Fibroblast of skin of right biceps (primary cell): ENCODE measurements at regions not wholly inside any gene's neighbourhood (a gene's known extent, or its start where the extent isn't known, plus 50 kb on each side); places are given as distances from the start of the nearest gene placed in this dataset.
"Not testable (repeated sequence)": the region's sequence is repeated elsewhere in the genome, so short reads cannot be mapped to it uniquely, and the experiment has no call there.

Experiments
- DNase-seq: peaks from one replicate; pipeline ENCODE4 v3.0.0-alpha.2; 2013

DNA sequence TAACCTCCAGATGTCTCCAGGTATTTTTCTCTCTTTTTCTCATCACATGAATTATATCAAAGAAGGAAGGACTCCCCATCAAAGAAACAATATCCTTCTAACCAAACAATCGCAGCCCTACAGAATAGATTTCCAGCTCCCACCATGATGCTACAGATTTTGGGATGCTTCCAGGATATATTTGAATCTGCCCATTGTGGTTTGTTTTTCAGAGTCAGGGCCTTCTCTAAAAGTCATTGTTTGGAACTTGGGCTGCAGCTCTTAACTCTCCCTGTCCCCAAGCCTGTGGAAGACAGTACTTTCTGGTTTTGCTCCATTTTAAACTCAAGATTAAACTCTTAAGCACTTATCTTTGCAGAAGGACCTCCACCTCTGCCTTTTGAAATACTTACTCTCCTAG lies 223.2 kb downstream of the PMAIP1 start:
- DNase-seq, result no peak

- no peak for DNase-seq
These were observed 222.5 kb downstream of the PMAIP1 start for GRCh38 chr18:60122339-60122738.

DNA sequence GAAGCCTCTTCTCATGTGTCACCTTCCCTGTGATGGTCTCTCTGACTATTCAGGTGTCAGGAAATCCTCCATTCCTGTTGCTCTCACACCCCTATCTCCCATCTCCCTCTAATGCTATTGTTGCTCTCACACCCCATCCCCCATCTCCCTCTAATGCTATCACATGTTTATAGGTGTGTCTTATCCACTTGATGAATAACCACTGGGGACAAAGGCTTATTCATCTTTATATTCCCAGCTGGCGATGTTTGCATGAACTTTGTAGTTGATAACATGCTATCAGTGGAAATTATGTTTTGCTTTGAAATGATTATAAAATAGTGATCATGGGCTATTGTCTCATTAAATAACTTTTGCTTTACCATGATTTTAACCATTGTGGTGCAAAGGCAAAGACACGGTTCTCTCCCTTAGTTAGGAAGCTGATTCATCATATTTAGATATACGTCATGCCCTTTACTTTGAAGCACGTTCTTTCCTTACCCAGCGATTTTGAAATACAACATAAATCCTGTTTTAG lies 220.5 kb downstream of the PMAIP1 start:
- no peak for DNase-seq

- DNase-seq, result no peak
These were observed 217.5 kb downstream of the PMAIP1 start for GRCh38 chr18:60117321-60117720.

DNA sequence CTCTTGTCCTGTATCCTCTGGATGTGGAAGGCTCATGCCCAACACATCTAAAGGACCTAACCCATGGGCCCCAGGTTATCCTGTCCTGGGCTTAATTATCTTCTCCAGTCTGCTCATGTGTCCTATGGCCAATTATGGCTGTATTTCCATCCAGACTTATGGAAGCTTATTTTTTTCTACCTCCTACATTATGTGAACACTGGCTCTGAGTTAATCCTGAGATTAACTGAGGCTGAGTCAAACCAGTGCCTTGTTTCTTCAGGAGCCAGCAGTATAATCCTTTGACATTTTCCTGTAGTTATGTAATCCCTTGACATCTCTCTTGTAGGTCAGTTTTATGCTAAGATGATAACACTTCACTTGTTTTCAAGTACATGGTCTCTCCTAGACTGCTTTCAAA lies 213.6 kb downstream of the PMAIP1 start:
- DNase-seq, result no peak

GRCh38 chr18:60112369-60112768 lies 212.6 kb downstream of the PMAIP1 start:
- DNase-seq, result no peak

DNA sequence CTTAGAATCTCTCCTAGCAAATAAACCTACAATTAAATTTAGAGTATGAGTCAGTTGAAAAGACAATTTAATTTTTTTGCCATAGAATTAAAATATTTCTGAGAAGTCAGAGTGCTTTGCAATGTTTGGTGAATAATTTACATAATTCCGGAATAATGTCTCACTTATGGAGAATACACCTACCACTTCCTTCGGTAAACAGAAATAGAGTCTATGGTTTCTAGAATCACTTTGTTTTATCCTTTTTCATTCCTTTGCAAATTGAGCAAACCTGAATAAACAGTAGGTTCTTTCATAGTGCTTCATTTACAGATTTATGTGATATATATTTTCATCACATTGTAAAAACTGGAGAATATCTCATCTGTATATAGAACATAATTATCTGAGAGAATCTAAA lies 211.7 kb downstream of the PMAIP1 start:
- DNase-seq, result no peak

DNA sequence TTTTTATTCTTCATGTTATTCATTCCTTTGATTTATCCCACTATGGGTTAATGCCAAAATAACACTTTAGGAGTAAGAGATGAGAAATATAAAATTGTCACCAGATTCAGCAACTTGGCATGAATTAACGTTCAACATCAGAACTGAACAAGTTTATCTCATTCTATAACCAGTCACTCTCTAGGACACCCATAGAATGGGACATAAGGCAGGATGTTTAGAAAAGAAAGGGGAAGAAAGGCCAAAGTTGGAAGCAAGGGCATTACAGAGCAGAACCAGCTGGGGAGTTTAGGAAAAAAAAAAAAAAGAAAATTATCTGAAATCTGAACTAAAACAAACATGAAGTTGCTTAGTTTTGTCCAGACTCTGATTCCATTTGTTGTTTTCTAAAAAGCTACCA lies 211.0 kb downstream of the PMAIP1 start:
- no peak for DNase-seq

DNA sequence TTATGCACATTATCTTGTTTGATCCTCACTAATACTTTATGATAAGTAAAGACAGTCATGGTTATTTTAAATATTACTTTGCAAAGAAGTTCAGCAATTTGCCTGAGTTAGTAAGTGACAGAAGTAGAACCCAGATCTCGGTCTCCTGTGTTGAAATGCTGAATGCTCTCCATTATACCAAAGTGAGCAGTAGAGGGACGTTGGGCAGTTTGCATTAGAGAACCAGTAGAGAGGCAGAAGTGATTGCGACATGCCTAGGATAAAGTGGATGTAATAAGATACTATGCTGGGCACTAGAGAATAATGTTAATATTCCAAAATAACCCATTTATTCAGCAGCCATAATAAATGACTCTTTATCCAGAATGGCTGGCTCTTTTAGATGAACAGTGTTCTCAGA lies 201.0 kb downstream of the PMAIP1 start:
- no peak for DNase-seq

GRCh38 chr18:60099709-60100108 lies 199.9 kb downstream of the PMAIP1 start:
- DNase-seq, result no peak

DNA sequence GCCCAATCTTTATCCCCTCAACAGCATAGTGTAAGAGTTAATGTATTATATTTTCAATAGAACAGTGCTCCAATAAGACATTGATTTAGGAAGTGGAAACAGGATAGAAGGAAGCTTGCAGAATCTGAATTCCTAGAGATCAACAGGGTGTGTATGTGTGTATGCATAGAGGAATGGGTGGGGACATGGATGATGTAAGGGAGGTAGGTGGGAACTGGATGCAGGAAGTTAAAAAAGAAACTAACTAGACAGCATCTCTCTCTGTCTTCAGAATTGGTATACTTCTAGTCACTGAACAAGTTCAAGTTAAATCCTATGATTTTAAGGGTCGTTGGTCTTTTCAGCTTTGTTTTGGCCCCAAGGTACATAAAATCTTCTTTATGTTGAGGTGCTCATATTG lies 196.6 kb downstream of the PMAIP1 start:
- no peak for DNase-seq

GRCh38 chr18:60092073-60092472 lies 192.3 kb downstream of the PMAIP1 start:
- no peak for DNase-seq

DNA sequence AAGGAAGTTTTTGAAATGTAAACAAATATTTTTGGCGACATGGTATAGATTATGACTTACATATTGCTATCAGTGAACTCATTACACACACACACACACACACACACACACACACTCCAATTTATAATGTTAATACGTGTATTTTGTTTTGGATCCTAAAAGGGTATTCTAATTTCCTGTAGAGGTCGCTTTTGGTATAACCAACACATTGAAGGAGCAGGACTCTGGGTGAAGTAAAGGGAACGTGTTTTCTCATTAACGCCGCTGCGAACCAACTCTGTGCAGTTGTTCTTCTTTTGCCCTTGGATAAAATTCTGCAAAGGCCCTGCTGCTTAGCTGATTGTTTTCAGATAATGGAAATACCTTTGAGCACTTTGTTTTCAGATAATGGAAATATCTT lies 190.4 kb downstream of the PMAIP1 start:
- no peak for DNase-seq

DNA sequence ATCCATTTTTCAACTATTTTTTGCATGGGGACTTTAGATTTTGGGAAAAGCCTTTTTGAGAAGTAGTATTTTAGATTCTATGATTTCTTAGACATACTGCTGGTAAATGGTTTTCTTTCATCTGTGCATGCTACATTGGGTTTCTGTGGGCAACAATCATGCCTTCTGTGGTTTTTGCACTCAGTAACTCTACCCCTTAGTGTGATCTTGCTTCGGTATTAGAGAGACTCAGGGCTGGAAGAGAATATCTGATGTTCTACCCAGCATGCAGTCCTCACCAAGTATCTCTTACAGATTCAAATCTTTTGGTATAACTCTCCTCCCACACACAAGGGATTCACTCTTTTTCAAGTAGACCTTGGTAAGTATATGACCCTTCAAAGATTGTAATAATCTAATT lies 183.0 kb downstream of the PMAIP1 start:
- no peak for DNase-seq

- no peak for DNase-seq
These were observed 182.5 kb downstream of the PMAIP1 start for GRCh38 chr18:60082282-60082681.

GRCh38 chr18:60075477-60075876 lies 175.7 kb downstream of the PMAIP1 start:
- no peak for DNase-seq

DNA sequence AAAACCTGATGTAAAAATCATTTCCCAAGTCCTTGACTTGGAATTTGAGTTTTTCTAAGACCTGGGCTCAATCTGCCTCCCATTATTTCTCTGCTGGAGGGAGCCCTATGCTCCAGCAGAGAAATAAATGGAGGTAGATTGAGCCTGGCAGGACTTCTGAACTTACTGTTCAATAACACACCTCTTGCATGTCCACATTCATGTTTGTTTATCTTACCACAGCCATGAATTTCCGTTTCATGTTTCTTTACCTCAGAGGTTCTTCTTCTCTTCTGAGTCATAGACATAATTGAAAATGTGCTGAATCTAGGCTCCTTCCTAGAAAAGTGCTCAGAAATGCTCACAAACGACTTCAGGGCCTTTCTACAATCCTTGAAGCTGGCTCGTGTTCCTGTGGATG lies 170.8 kb downstream of the PMAIP1 start:
- DNase-seq, result peak; percentile 46

DNA sequence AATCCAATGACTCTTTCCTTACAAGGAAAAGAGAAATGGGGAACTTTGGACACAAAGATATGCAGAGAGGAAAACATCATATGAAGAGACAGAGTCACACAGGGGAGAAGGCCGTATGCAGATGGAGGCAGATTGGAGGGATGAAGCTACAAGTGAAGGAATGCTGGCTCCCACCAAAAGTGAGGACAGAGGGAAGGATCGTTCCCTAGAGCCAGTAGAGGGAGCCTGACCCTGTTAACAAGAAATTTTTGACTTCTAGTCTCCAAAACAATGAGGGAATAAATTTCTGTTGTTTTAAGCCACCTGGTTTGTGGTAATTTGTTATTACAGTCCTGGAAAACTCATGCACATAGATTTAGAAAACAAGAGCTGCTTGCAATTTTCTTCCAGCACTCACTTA lies 169.3 kb downstream of the PMAIP1 start:
- DNase-seq, result no peak

- DNase-seq, result no peak
These were observed 167.8 kb downstream of the PMAIP1 start for GRCh38 chr18:60067426-60068210.

GRCh38 chr18:60066219-60066975 lies 166.6 kb downstream of the PMAIP1 start:
- DNase-seq, result no peak

GRCh38 chr18:60064271-60064670 lies 164.5 kb downstream of the PMAIP1 start:
- peak; percentile 60 for DNase-seq

- not testable (repeated sequence) for DNase-seq
These were observed 163.0 kb downstream of the PMAIP1 start for GRCh38 chr18:60062831-60063230.

DNA sequence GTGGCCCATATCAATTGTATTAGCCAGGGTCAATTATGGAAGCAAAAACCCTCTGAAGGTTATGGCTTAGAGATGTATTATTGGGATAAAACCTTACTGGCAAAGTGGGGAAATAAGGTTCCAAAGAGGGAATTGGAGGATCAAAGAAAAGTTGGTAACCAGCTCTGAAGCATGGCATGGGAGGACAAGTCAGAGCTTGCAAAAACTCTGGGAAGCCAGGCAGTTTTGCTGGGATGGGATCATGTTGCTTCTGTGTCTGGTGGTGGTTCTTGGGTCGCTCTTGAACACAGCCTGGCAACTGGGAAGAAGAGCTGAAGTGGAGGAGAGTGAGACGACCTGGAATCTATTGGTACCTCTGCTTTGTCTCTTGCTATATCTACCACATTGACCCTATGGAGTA lies 162.6 kb downstream of the PMAIP1 start:
- no peak for DNase-seq

- peak; percentile 25 for DNase-seq
These were observed 160.8 kb downstream of the PMAIP1 start for GRCh38 chr18:60060578-60060977.
